IMR-90 (cell line): ENCODE measurements at regions not wholly inside any gene's neighbourhood (a gene's known extent, or its start where the extent isn't known, plus 50 kb on each side); places are given as distances from the start of the nearest gene placed in this dataset.

Source experiments
- ATAC-seq: fragments of 200-7000 bp; cut with Tn5 transposase; 2 replicates; pipeline ENCODE4 v1.9.1; 2020; ENCODE audit warnings: low read depth, mild to moderate bottlenecking, moderate library complexity
- BruUV-seq: library from RNA; stranded (reverse); fragments of 400-500 nt; replicated peaks from 2 replicates; lab custom pipeline; 2021; lab: Mats Ljungman, UMichigan
- CTCF ChIA-PET: fragments of 300-600 bp; formaldehyde crosslinking; extraction: SDS; loops from one replicate; lab custom pipeline; 2021; ENCODE audit warnings: antibody characterized with exemption; lab: Yijun Ruan, JAX
- POLR2A ChIA-PET: fragments of 300-600 bp; sonication (Branson Sonifier 250); formaldehyde crosslinking; loops from one replicate; lab custom pipeline; 2022; ENCODE audit warnings: antibody characterized with exemption; ENCODE audit not compliant: unreplicated experiment; lab: Charles Lee
- DNase-seq: peaks from one replicate; pipeline ENCODE4 v3.0.0; 2013
- H2AFZ ChIP-seq: replicated peaks from 2 replicates; pipeline ENCODE3; 2013; ENCODE audit warnings: low read length, mild to moderate bottlenecking; ENCODE audit not compliant: poor library complexity
- H2AK5ac ChIP-seq: 2 replicates; pipeline ENCODE4 v1.6.1; 2013; ENCODE audit warnings: low read depth, low read length, inconsistent platforms
- H2AK9ac ChIP-seq: replicated peaks from 2 replicates; pipeline ENCODE3; 2013; ENCODE audit warnings: mild to moderate bottlenecking, low read depth, low read length, moderate library complexity; ENCODE audit not compliant: poor library complexity
- H2BK120ac ChIP-seq: 2 replicates; pipeline ENCODE4 v1.6.1; 2013; ENCODE audit warnings: low read depth, low read length, inconsistent platforms
- H2BK15ac ChIP-seq: 3 replicates; pipeline ENCODE4 v1.6.1; 2013; ENCODE audit warnings: low read depth, low read length, inconsistent platforms
- H2BK20ac ChIP-seq: 2 replicates; pipeline ENCODE4 v1.6.1; 2013; ENCODE audit warnings: low read depth, mild to moderate bottlenecking, inconsistent platforms, low read length, moderate library complexity
- H2BK5ac ChIP-seq: 2 replicates; pipeline ENCODE4 v1.6.1; 2013; ENCODE audit warnings: mild to moderate bottlenecking, low read depth, low read length, inconsistent platforms; ENCODE audit not compliant: poor library complexity, severe bottlenecking
- H3K14ac ChIP-seq: replicated peaks from 2 replicates; pipeline ENCODE4 v1.6.1; 2013; ENCODE audit warnings: low read depth, low read length, inconsistent platforms
- H3K18ac ChIP-seq: 2 replicates; pipeline ENCODE4 v1.6.1; 2013; ENCODE audit warnings: low read depth, low read length, control low read depth
- H3K23ac ChIP-seq: 2 replicates; pipeline ENCODE4 v1.6.1; 2013; ENCODE audit warnings: low read depth, low read length, inconsistent platforms
- H3K27ac ChIP-seq: 2 replicates; pipeline ENCODE4 v1.5.1; 2013; ENCODE audit warnings: mild to moderate bottlenecking, control low read depth, low read length; ENCODE audit not compliant: insufficient read depth
- H3K27me3 ChIP-seq: 2 replicates; pipeline ENCODE4 v1.6.1; 2013; ENCODE audit warnings: low read length; ENCODE audit not compliant: control insufficient read depth, insufficient read depth
- H3K36me3 ChIP-seq: 2 replicates; pipeline ENCODE4 v1.6.1; 2013; ENCODE audit warnings: low read length, mixed read lengths; ENCODE audit not compliant: control insufficient read depth, insufficient read depth
- H3K4ac ChIP-seq: 2 replicates; pipeline ENCODE4 v1.6.1; 2013; ENCODE audit warnings: low read depth, low read length, inconsistent platforms
- H3K4me1 ChIP-seq: 2 replicates; pipeline ENCODE4 v1.6.1; 2013; ENCODE audit warnings: low read length, mixed read lengths; ENCODE audit not compliant: control insufficient read depth, insufficient read depth
- H3K4me2 ChIP-seq: 2 replicates; pipeline ENCODE4 v1.6.1; 2013; ENCODE audit warnings: low read depth, mild to moderate bottlenecking, control low read depth, low read length, moderate library complexity
- H3K4me3 ChIP-seq: 2 replicates; pipeline ENCODE4 v1.5.1; 2013; ENCODE audit warnings: low read depth, mild to moderate bottlenecking, control low read depth, low read length, moderate library complexity; ENCODE audit not compliant: insufficient read depth
- H3K56ac ChIP-seq: 2 replicates; pipeline ENCODE4 v1.6.1; 2013; ENCODE audit warnings: low read length, inconsistent platforms; ENCODE audit not compliant: insufficient read depth; ENCODE audit errors: extremely low read depth
- H3K79me1 ChIP-seq, 2 experiments: 2 replicates each; pipeline ENCODE4 v1.6.1; 2013; ENCODE audit warnings: low read length in 2 of 2, inconsistent platforms in 1 of 2, low read depth in 1 of 2
- H3K9ac ChIP-seq: 2 replicates; pipeline ENCODE4 v1.6.1; 2013; ENCODE audit warnings: low read depth, low read length, control low read depth
- H3K9me1 ChIP-seq: 2 replicates; pipeline ENCODE4 v1.6.1; 2013; ENCODE audit warnings: low read length, inconsistent platforms; ENCODE audit not compliant: insufficient read depth
- H3K9me3 ChIP-seq: 2 replicates; pipeline ENCODE4 v1.6.1; 2013; ENCODE audit warnings: low read length; ENCODE audit not compliant: control insufficient read depth, insufficient read depth
- H4K20me1 ChIP-seq: 2 replicates; pipeline ENCODE4 v1.6.1; 2013; ENCODE audit warnings: low read length, inconsistent platforms; ENCODE audit not compliant: insufficient read depth
- H4K5ac ChIP-seq: 2 replicates; pipeline ENCODE4 v1.6.1; 2013; ENCODE audit warnings: mild to moderate bottlenecking, low read depth, low read length, control low read depth
- H4K8ac ChIP-seq, 2 experiments: 2 replicates each; pipeline ENCODE4 v1.6.1; 2013; ENCODE audit warnings: low read depth in 2 of 2, low read length in 2 of 2, control low read depth in 1 of 2, inconsistent platforms in 1 of 2
- H4K91ac ChIP-seq: 2 replicates; pipeline ENCODE4 v1.6.1; 2013; ENCODE audit warnings: low read depth, low read length, inconsistent platforms; ENCODE audit not compliant: insufficient read depth
- BHLHE40 ChIP-seq: fragments of 150-350 bp; IDR thresholded peaks from 2 replicates; pipeline ENCODE4 v1.6.1; 2016; ENCODE audit warnings: mild to moderate bottlenecking, low read depth, low read length
- CEBPB ChIP-seq: IDR thresholded peaks from 2 replicates; pipeline ENCODE4 v1.6.1; 2012; ENCODE audit warnings: low read depth, low read length, improper control_type of control experiment
- CHD1 ChIP-seq: IDR thresholded peaks from 2 replicates; pipeline ENCODE4 v1.6.1; 2012; ENCODE audit warnings: low read depth, low read length, improper control_type of control experiment
- CTCF ChIP-seq: conservative IDR thresholded peaks from 2 replicates; pipeline ENCODE4 v1.5.1; 2012; ENCODE audit warnings: mild to moderate bottlenecking, low read depth, low read length, improper control_type of control experiment
- ELK1 ChIP-seq: fragments of 150-350 bp; IDR thresholded peaks from 2 replicates; pipeline ENCODE4 v1.6.1; 2016; ENCODE audit warnings: low read depth, mild to moderate bottlenecking, low read length, moderate library complexity, borderline replicate concordance
- FOS ChIP-seq: fragments of 150-350 bp; IDR thresholded peaks from 2 replicates; pipeline ENCODE4 v1.6.1; 2016; ENCODE audit warnings: low read depth, low read length
- MAFK ChIP-seq: IDR thresholded peaks from 2 replicates; pipeline ENCODE4 v1.6.1; 2012; ENCODE audit warnings: low read depth, low read length, improper control_type of control experiment
- MAZ ChIP-seq: IDR thresholded peaks from 2 replicates; pipeline ENCODE4 v1.6.1; 2012; ENCODE audit warnings: low read depth, mild to moderate bottlenecking, low read length, improper control_type of control experiment, moderate library complexity, borderline replicate concordance
- MXI1 ChIP-seq: IDR thresholded peaks from 2 replicates; pipeline ENCODE4 v1.6.1; 2012; ENCODE audit warnings: low read depth, mild to moderate bottlenecking, low read length, moderate library complexity, borderline replicate concordance
- NFE2L2 ChIP-seq: fragments of 150-350 bp; IDR thresholded peaks from 2 replicates; pipeline ENCODE4 v1.6.1; 2016; ENCODE audit warnings: low read depth, mild to moderate bottlenecking, low read length
- POLR2A ChIP-seq: IDR thresholded peaks from 2 replicates; pipeline ENCODE4 v1.6.1; 2012; ENCODE audit warnings: mild to moderate bottlenecking, low read depth, low read length
- RAD21 ChIP-seq: IDR thresholded peaks from 2 replicates; pipeline ENCODE4 v1.6.1; 2012; ENCODE audit warnings: low read length, improper control_type of control experiment
- RCOR1 ChIP-seq: IDR thresholded peaks from 2 replicates; pipeline ENCODE4 v1.6.1; 2012; ENCODE audit warnings: mild to moderate bottlenecking, low read length, improper control_type of control experiment; ENCODE audit not compliant: insufficient replicate concordance
- RFX5 ChIP-seq: IDR thresholded peaks from 2 replicates; pipeline ENCODE4 v1.8.0; 2012; ENCODE audit warnings: low read depth, mild to moderate bottlenecking, low read length, moderate library complexity
- USF2 ChIP-seq: fragments of 150-350 bp; IDR thresholded peaks from 2 replicates; pipeline ENCODE4 v1.6.1; 2017; ENCODE audit warnings: mild to moderate bottlenecking, antibody characterized with exemption, low read length, low read depth
- WGBS, 2 experiments: methylation state at CpG; one replicate each; pipeline versions ENCODE4 v1.1.5 to v1.1.7; 2013; ENCODE audit warnings: missing lambda C conversion rate in 2 of 2; ENCODE audit not compliant: insufficient read length in 1 of 2; ENCODE audit errors: extremely low coverage in 2 of 2; 5-methylcytosine and 5-hydroxymethylcytosine counted together
- dilution Hi-C: fragments of 300-500 bp; cut with HindIII; formaldehyde crosslinking; loops from one replicate; pipeline ENCODE4 v1.14.3; 2018; ENCODE audit warnings: low sequenced_read_pairs; ENCODE audit not compliant: unreplicated experiment
- in situ Hi-C: fragments of 300-500 bp; cut with MboI; formaldehyde crosslinking; loops from 3 replicates; pipeline ENCODE4 v1.14.3; 2019; ENCODE audit warnings: low sequenced_read_pairs, inconsistent platforms, mixed read lengths
- intact Hi-C: fragments of 100-400 bp; cut with micrococcal nuclease; formaldehyde crosslinking; loops from 2 replicates; pipeline ENCODE4 v1.10.0; 2022

GRCh38 chr2:234789556-234790325 is 162.1 kb upstream of the SH3BP4 start:
- Histone ChIP-seq H2AFZ (no peak overlapping the region), H3K9ac (no peak overlapping the region), H3K4ac (no peak overlapping the region), H2AK9ac (no peak overlapping the region), H3K4me2 (no peak overlapping the region), H3K27me3 (0 out of 2 replicates have a peak, but pooled peaks cover 2% of the 10 kb centered on the region), H3K9me3 (no peaks in the 10 kb centered on the region), H3K27ac (no peak overlapping the region), H3K18ac (no peak overlapping the region), H3K9me1 (no peaks in the 10 kb centered on the region), H3K56ac (no peak overlapping the region), H3K23ac (no peak overlapping the region), H2BK5ac (no peak overlapping the region), H3K36me3 (no peaks in the 10 kb centered on the region), H3K4me3 (no peak overlapping the region), H3K14ac (no peak overlapping the region), H2BK15ac (no peak overlapping the region), H2BK20ac (no peak overlapping the region), H3K79me1 (no peaks in the 10 kb centered on the region), H4K8ac (no peak overlapping the region), H2BK120ac (no peak overlapping the region), H4K5ac (no peak overlapping the region), H4K20me1 (no peaks in the 10 kb centered on the region), H4K91ac (no peak overlapping the region), H2AK5ac (no peak overlapping the region), H3K4me1 (no peaks in the 10 kb centered on the region)
- in situ Hi-C loops (no loop called here), dilution Hi-C loops (no loop called here), intact Hi-C loops (no loop called here)
- DNase-seq = no peak
- no TSS peak for BruUV-seq
- ATAC-seq = no peak
- no peak for TF ChIP-seq MXI1
- no peak for TF ChIP-seq RAD21
- no peak for TF ChIP-seq NFE2L2
- TF ChIP-seq MAZ = no peak
- TF ChIP-seq CTCF = no peak
- no peak for TF ChIP-seq MAFK
- TF ChIP-seq USF2 = no peak
- no peak for TF ChIP-seq FOS
- no peak for TF ChIP-seq CEBPB
- no peak for TF ChIP-seq BHLHE40
- no peak for TF ChIP-seq RCOR1
- no peak for TF ChIP-seq RFX5
- TF ChIP-seq POLR2A = no peak
- no peak for TF ChIP-seq CHD1
- no peak for TF ChIP-seq ELK1
- 100% methylated on average over 1 of the region's 9 CpGs; no CpG with 5 or more reads in 1 of the 2 experiments for WGBS, 2 experiments
- ChIA-PET POLR2A (no interaction called here), CTCF (no interaction called here)
